Fibroblast of lung (primary cell): ENCODE measurements at regions not wholly inside any gene's neighbourhood (a gene's known extent, or its start where the extent isn't known, plus 50 kb on each side); places are given as distances from the start of the nearest gene placed in this dataset.
"Not testable (repeated sequence)": the region's sequence is repeated elsewhere in the genome, so short reads cannot be mapped to it uniquely, and the experiment has no call there.

ENCODE experiments used
- DNase-seq, 2 donors: peaks; one replicate each; pipeline versions ENCODE4 v3.0.0 to v3.0.0-alpha.2; 2010; ENCODE audit warnings: low read depth in 2 of 2
- H2AFZ ChIP-seq: 2 replicates; pipeline ENCODE4 v1.5.1; 2012; ENCODE audit warnings: low read length, control low read depth, inconsistent platforms
- H3K27ac ChIP-seq: 2 replicates; pipeline ENCODE4 v1.5.1; 2011; ENCODE audit warnings: low read length, control low read depth; ENCODE audit not compliant: insufficient read depth
- H3K27me3 ChIP-seq: 2 replicates; pipeline ENCODE4 v1.5.1; 2011; ENCODE audit warnings: mild to moderate bottlenecking, low read length; ENCODE audit not compliant: control insufficient read depth, insufficient read depth
- H3K36me3 ChIP-seq: 2 replicates; pipeline ENCODE4 v1.5.1; 2011; ENCODE audit warnings: low read length; ENCODE audit not compliant: control insufficient read depth, insufficient read depth
- H3K4me1 ChIP-seq: 2 replicates; pipeline ENCODE4 v1.5.1; 2011; ENCODE audit warnings: low read length; ENCODE audit not compliant: control insufficient read depth, insufficient read depth; ENCODE audit errors: extremely low read depth
- H3K4me2 ChIP-seq: 2 replicates; pipeline ENCODE4 v1.5.1; 2011; ENCODE audit warnings: low read length, control low read depth; ENCODE audit not compliant: insufficient read depth; ENCODE audit errors: extremely low read depth
- H3K4me3 ChIP-seq, 4 experiments: fragments of 200-600 bp in 1 of 4; sonication (generic) in 1 of 4; replicated peaks in 1 of 4; 2 replicates each; pipeline ENCODE4 v1.5.1; 2011 to 2016; ENCODE audit warnings: low read length in 4 of 4, low read depth in 3 of 4, mild to moderate bottlenecking in 3 of 4, control low read depth in 2 of 4, inconsistent platforms in 1 of 4, mixed read lengths in 1 of 4; ENCODE audit not compliant: insufficient read depth in 1 of 4; ENCODE audit errors: control extremely low read depth in 1 of 4
- H3K79me2 ChIP-seq: 2 replicates; pipeline ENCODE4 v1.5.1; 2012; ENCODE audit warnings: mild to moderate bottlenecking, low read length, inconsistent platforms; ENCODE audit not compliant: control insufficient read depth, insufficient read depth
- H3K9ac ChIP-seq: 2 replicates; pipeline ENCODE4 v1.5.1; 2011; ENCODE audit warnings: mild to moderate bottlenecking, low read length, control low read depth; ENCODE audit not compliant: insufficient read depth
- H3K9me3 ChIP-seq: 2 replicates; pipeline ENCODE4 v1.5.1; 2012; ENCODE audit warnings: low read depth, low read length; ENCODE audit not compliant: control insufficient read depth, insufficient read depth
- H4K20me1 ChIP-seq: 2 replicates; pipeline ENCODE4 v1.5.1; 2011; ENCODE audit warnings: low read length; ENCODE audit not compliant: control insufficient read depth, insufficient read depth; ENCODE audit errors: extremely low read depth
- EZH2 ChIP-seq: IDR thresholded peaks from 2 replicates; pipeline ENCODE4 v1.5.1; 2012; ENCODE audit warnings: low read length, control low read depth, mild to moderate bottlenecking; ENCODE audit errors: missing control alignments
- TF ChIP-seq, protein P1 (sequence below), 2 donors: IDR thresholded peaks in 1 of 2; conservative IDR thresholded peaks in 1 of 2; 1 replicate in 1 of 2; 2 replicates in 1 of 2; pipeline ENCODE4 v1.5.1; 2011 to 2012; ENCODE audit warnings: low read length in 2 of 2, control low read depth in 1 of 2, inconsistent platforms in 1 of 2, low read depth in 1 of 2, mild to moderate bottlenecking in 1 of 2

DNA sequence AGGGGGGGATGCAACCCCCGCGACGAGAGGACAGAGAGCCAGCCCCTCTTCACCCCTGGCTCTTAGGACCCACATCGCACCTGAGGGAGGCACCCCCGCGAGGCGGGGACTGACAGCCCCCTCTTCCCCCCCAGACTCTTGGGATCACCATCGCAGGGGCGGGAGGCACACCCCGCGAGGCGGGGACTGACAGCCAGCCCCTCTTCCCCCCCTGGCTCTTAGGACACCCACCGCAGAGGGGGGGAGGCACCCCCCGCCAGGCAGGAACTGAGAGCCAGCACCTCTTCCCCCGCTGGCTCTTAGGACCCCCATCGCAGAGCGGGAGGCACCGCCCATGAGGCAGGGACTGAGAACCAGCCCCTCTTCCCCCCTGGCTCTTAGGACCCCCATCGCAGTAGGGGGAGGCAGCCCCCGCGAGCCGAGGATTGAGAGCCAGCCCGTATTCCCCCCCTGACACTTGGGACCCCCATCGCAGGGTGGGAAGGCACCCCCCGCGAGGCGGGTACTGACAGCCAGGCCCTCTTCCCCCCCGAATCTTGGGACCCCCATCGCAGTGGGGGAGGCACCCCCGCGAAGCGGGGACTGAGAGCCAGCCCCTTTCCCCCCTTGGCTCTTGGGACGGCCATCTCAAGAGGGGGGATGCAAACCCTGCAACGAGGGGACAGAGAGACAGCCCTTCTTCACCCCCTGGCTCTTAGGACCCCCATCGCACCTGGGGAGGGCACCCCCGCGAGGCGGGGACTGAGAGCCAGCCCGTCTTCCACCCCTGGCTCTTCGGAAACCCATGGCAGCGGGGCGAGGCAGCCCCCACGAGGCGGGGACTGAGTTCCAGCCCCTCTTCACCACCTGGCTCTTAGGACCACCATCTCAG is 2425.1 kb upstream of the PCDH20 start:
- Histone ChIP-seq H3K9me3 (no peaks in the 10 kb centered on the region), H3K4me3 (no peak overlapping the region), H3K79me2 (no peaks in the 10 kb centered on the region), H3K36me3 (no peaks in the 10 kb centered on the region), H2AFZ (no peak overlapping the region), H3K4me2 (no peak overlapping the region), H4K20me1 (no peaks in the 10 kb centered on the region), H3K9ac (no peak overlapping the region), H3K27ac (no peak overlapping the region), H3K27me3 (no peaks in the 10 kb centered on the region), H3K4me1 (no peaks in the 10 kb centered on the region)
- no peak for DNase-seq
- TF ChIP-seq, protein P1, sequence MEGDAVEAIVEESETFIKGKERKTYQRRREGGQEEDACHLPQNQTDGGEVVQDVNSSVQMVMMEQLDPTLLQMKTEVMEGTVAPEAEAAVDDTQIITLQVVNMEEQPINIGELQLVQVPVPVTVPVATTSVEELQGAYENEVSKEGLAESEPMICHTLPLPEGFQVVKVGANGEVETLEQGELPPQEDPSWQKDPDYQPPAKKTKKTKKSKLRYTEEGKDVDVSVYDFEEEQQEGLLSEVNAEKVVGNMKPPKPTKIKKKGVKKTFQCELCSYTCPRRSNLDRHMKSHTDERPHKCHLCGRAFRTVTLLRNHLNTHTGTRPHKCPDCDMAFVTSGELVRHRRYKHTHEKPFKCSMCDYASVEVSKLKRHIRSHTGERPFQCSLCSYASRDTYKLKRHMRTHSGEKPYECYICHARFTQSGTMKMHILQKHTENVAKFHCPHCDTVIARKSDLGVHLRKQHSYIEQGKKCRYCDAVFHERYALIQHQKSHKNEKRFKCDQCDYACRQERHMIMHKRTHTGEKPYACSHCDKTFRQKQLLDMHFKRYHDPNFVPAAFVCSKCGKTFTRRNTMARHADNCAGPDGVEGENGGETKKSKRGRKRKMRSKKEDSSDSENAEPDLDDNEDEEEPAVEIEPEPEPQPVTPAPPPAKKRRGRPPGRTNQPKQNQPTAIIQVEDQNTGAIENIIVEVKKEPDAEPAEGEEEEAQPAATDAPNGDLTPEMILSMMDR (conservative IDR thresholded peaks at IDR 0.05 in 1 of 2, IDR thresholded peaks at IDR 0.05 in 1 of 2; ENCODE audit: low read depth in 1 of 2, low read length in 2 of 2) = no peak
- no peak for TF ChIP-seq EZH2

DNA sequence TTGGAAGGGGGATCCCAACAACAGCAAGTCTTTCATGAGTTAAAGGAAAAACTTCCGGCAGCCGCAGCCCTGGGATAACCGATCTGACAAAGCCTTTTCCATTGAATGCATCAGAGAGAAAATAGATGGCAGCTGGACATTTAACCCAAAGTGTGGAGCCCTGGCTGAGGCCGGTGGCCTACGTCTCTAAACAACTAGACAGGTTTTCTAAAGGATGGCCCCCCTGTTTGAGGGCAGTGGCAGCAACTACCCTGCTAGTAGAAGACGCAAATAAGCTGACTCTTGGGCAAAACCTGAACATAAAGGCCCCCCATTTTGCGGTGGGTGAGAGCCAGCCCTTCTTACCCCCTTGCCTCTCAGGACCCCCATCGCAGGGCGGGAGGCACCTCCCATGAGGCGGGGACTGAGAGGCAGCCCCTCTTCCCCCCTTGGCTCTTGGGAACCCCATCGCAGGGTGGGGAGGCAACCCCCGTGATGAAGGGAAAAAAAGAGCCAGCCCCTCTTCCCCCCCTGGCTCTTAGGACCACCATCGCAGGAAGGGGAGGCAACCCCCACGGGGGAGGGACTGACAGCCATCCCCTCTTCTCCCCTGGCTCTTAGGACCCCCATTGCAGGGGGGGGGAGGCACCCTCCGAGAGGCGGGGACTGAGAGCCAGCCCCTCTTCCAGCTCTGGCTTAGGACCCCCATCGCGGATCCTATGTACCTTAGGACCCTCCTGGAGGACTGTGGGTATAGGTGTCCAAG is 2422.9 kb upstream of the PCDH20 start:
- Histone ChIP-seq H3K9ac (no peak overlapping the region), H3K4me3 (no peak overlapping the region), H3K27me3 (no peaks in the 10 kb centered on the region), H4K20me1 (no peaks in the 10 kb centered on the region), H3K9me3 (no peaks in the 10 kb centered on the region), H2AFZ (no peak overlapping the region), H3K36me3 (no peaks in the 10 kb centered on the region), H3K4me1 (no peaks in the 10 kb centered on the region), H3K27ac (no peak overlapping the region), H3K4me2 (no peak overlapping the region), H3K79me2 (no peaks in the 10 kb centered on the region)
- no peak for DNase-seq
- TF ChIP-seq, protein P1 (conservative IDR thresholded peaks at IDR 0.05 in 1 of 2, IDR thresholded peaks at IDR 0.05 in 1 of 2; ENCODE audit: low read depth in 1 of 2, low read length in 2 of 2) = no peak
- no peak for TF ChIP-seq EZH2

DNA sequence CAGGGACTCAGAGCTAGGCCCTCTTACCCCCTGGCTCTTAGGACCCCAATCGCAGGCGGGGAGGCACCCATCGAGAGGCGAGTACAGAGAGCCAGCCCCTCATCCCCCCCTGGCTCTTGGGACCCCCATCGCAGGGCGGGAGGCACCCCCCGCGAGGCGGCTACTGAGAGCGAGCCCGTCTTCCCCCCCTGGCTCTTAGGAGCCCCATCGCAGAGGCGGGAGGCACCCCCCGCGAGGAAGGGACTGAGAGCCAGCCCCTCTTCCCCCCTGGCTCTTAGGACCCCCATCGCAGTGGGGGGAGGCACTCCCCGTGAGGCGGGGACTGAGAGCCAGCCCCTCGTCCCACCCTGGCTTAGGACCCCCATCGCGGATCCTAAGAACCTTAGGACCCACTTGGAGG is 2422.1 kb upstream of the PCDH20 start:
- not testable (repeated sequence) for H3K27me3 ChIP-seq, DNase-seq, H3K4me1 ChIP-seq, H3K4me2 ChIP-seq, H3K36me3 ChIP-seq, H3K9me3 ChIP-seq, H3K4me3 ChIP-seq, H3K9ac ChIP-seq, H3K27ac ChIP-seq, H2AFZ ChIP-seq, H3K79me2 ChIP-seq, H4K20me1 ChIP-seq

DNA sequence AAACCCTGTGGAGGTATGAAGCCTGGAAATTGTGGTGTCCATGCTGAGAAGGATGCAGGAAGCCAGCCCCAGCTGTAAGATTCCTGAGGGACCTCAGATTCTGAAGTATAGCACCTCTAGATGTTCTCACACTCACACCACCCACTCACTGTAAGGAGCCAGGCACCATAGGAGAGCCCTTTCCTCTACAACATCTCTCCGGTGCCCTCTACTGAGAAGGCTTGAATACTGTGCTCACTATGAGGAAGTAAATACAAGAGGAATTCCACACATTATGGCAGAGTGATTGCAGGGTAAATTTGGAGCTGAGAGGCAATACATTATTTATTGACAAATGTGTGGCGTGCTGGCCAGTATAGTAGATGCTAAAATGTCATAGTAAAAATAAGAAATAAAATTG is 2414.0 kb upstream of the PCDH20 start:
- H3K27ac ChIP-seq, H3K4me2 ChIP-seq, H3K36me3 ChIP-seq, H3K4me3 ChIP-seq, H3K79me2 ChIP-seq, H3K9ac ChIP-seq, H3K27me3 ChIP-seq, H3K4me1 ChIP-seq, DNase-seq, H4K20me1 ChIP-seq, H2AFZ ChIP-seq, H3K9me3 ChIP-seq: not testable (repeated sequence)

DNA sequence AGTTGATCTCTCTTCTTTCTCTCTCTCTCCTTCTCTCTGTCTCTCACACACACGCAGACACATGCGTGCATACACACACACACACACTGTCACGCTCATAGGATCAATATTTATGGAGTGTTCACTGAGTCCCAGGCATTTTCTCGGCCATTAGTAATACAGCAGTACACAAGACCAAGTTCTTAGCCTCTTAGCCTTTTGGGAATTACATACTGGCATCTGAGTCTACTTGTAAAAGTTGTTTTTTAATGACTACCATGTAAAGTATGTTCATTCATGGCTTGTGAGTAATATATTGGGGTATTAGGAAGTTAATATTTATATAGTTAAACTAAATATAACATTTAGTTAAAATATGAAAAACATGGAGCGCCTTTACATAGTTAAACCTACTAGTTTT is 2406.1 kb upstream of the PCDH20 start:
- not testable (repeated sequence) for H3K4me1 ChIP-seq, H3K9me3 ChIP-seq, H3K9ac ChIP-seq, H3K27ac ChIP-seq, H4K20me1 ChIP-seq, H3K27me3 ChIP-seq, H3K79me2 ChIP-seq, H3K4me3 ChIP-seq, H3K36me3 ChIP-seq, DNase-seq, H2AFZ ChIP-seq, H3K4me2 ChIP-seq
